HEK293 (cell line): ENCODE measurements at regions not wholly inside any gene's neighbourhood (a gene's known extent, or its start where the extent isn't known, plus 50 kb on each side); places are given as distances from the start of the nearest gene placed in this dataset.

Source experiments
- CTCF ChIA-PET: fragments of 350-600 bp; formaldehyde crosslinking; extraction: SDS; loops from one replicate; lab custom pipeline; 2021; ENCODE audit warnings: antibody characterized with exemption; lab: Yijun Ruan, JAX
- POLR2A ChIA-PET: fragments of 300-600 bp; formaldehyde crosslinking; extraction: SDS; loops from one replicate; lab custom pipeline; 2020; ENCODE audit warnings: antibody characterized with exemption, inconsistent platforms; lab: Yijun Ruan, JAX
- H3K27ac ChIP-seq: fragments of 200-500 bp; sonication (Bioruptor generic); 2 replicates; pipeline ENCODE4 v1.5.1; 2014; ENCODE audit warnings: low read depth, low read length, control low read depth, inconsistent platforms; ENCODE audit errors: extremely low read depth
- H3K36me3 ChIP-seq, 2 experiments: fragments of 200-500 bp in 1 of 2; sonication (Bioruptor generic) in 1 of 2; 1 replicate in 1 of 2; 2 replicates in 1 of 2; pipeline ENCODE4 v1.5.1; 2014 to 2017; ENCODE audit warnings: inconsistent platforms in 2 of 2, low read length in 2 of 2; ENCODE audit not compliant: control insufficient read depth in 2 of 2, insufficient read depth in 1 of 2
- H3K4me1 ChIP-seq: fragments of 200-500 bp; sonication (Bioruptor generic); 2 replicates; pipeline ENCODE4 v1.5.1; 2014; ENCODE audit warnings: mild to moderate bottlenecking, low read length, inconsistent platforms; ENCODE audit not compliant: control insufficient read depth, insufficient read depth
- H3K4me3 ChIP-seq: 2 replicates; pipeline ENCODE4 v1.5.1; 2011; ENCODE audit warnings: low read depth, mild to moderate bottlenecking, control low read depth, low read length, moderate library complexity
- H3K9me3 ChIP-seq: fragments of 200-500 bp; sonication (Bioruptor generic); 2 replicates; pipeline ENCODE4 v1.5.1; 2014; ENCODE audit warnings: low read depth, low read length, inconsistent platforms; ENCODE audit not compliant: control insufficient read depth, insufficient read depth
- AEBP2 ChIP-seq: fragments of 450-650 bp; formaldehyde crosslinking; IDR thresholded peaks from 2 replicates; pipeline ENCODE4 v1.5.1; 2016; ENCODE audit warnings: missing biosample characterization, missing genetic modification characterization, borderline replicate concordance
- GLI2 ChIP-seq: fragments of 450-650 bp; formaldehyde crosslinking; IDR thresholded peaks from 2 replicates; pipeline ENCODE4; 2017; ENCODE audit warnings: missing biosample characterization, missing genetic modification characterization, low read depth, borderline replicate concordance
- HOXA7 ChIP-seq: sonication (generic); formaldehyde crosslinking; IDR thresholded peaks from 2 replicates; pipeline ENCODE4 v1.8.1; 2022; ENCODE audit warnings: missing genetic modification reagents, borderline replicate concordance
- MZF1 ChIP-seq: fragments of 450-650 bp; formaldehyde crosslinking; IDR thresholded peaks from 2 replicates; pipeline ENCODE4 v1.5.1; 2017; ENCODE audit warnings: missing biosample characterization, missing genetic modification characterization, borderline replicate concordance
- SCRT2 ChIP-seq: fragments of 450-650 bp; formaldehyde crosslinking; IDR thresholded peaks from 2 replicates; pipeline ENCODE4 v1.5.1; 2016; ENCODE audit warnings: missing biosample characterization, missing genetic modification characterization
- ZBTB17 ChIP-seq: fragments of 450-650 bp; formaldehyde crosslinking; IDR thresholded peaks from 2 replicates; pipeline ENCODE4 v1.5.1; 2016; ENCODE audit warnings: missing biosample characterization, missing genetic modification characterization
- ZFP3 ChIP-seq: fragments of 450-650 bp; formaldehyde crosslinking; IDR thresholded peaks from 2 replicates; pipeline ENCODE4 v1.5.1; 2016; ENCODE audit warnings: low read depth, missing biosample characterization, missing genetic modification characterization
- ZFP37 ChIP-seq: fragments of 450-650 bp; formaldehyde crosslinking; IDR thresholded peaks from 2 replicates; pipeline ENCODE4 v1.5.1; 2016; ENCODE audit warnings: missing biosample characterization, missing genetic modification characterization
- ZNF114 ChIP-seq: fragments of 450-650 bp; formaldehyde crosslinking; IDR thresholded peaks from 2 replicates; pipeline ENCODE4 v1.5.0; 2017; ENCODE audit warnings: missing biosample characterization, missing genetic modification characterization
- ZNF140 ChIP-seq: fragments of 450-650 bp; formaldehyde crosslinking; IDR thresholded peaks from 2 replicates; pipeline ENCODE4 v1.5.1; 2016; ENCODE audit warnings: missing biosample characterization, missing genetic modification characterization
- ZNF510 ChIP-seq: fragments of 450-650 bp; formaldehyde crosslinking; IDR thresholded peaks from 2 replicates; pipeline ENCODE4 v1.5.1; 2018; ENCODE audit warnings: mild to moderate bottlenecking, missing genetic modification characterization, missing biosample characterization; ENCODE audit not compliant: insufficient replicate concordance
- ZNF530 ChIP-seq: fragments of 450-650 bp; formaldehyde crosslinking; IDR thresholded peaks from 2 replicates; pipeline ENCODE4 v1.5.1; 2016; ENCODE audit warnings: low read depth, missing biosample characterization, missing genetic modification characterization
- ZNF660 ChIP-seq: fragments of 450-650 bp; IDR thresholded peaks from 2 replicates; pipeline ENCODE4 v1.5.1; 2018; ENCODE audit warnings: missing biosample characterization, mild to moderate bottlenecking, missing genetic modification characterization
- TF ChIP-seq, protein P1 (sequence below): fragments of 450-650 bp; formaldehyde crosslinking; IDR thresholded peaks from 2 replicates; pipeline ENCODE4 v1.5.1; 2016; ENCODE audit warnings: missing biosample characterization, missing genetic modification characterization, low read depth
- TF ChIP-seq, protein P2 (sequence below): fragments of 450-650 bp; formaldehyde crosslinking; IDR thresholded peaks from 2 replicates; pipeline ENCODE4 v1.5.1; 2016; ENCODE audit warnings: missing biosample characterization, missing genetic modification characterization
- TF ChIP-seq, protein P3 (sequence below): fragments of 450-650 bp; formaldehyde crosslinking; conservative IDR thresholded peaks from 2 replicates; pipeline ENCODE4 v1.5.1; 2016; ENCODE audit warnings: low read depth, missing biosample characterization, missing genetic modification characterization
- TF ChIP-seq, protein P4 (sequence below): fragments of 450-650 bp; formaldehyde crosslinking; IDR thresholded peaks from 2 replicates; pipeline ENCODE4 v1.5.1; 2016; ENCODE audit warnings: missing biosample characterization, missing genetic modification characterization
- TF ChIP-seq, protein P5 (sequence below): fragments of 450-650 bp; formaldehyde crosslinking; IDR thresholded peaks from 2 replicates; pipeline ENCODE4 v1.5.1; 2016; ENCODE audit warnings: missing biosample characterization, missing genetic modification characterization

- TF ChIP-seq, protein P1, sequence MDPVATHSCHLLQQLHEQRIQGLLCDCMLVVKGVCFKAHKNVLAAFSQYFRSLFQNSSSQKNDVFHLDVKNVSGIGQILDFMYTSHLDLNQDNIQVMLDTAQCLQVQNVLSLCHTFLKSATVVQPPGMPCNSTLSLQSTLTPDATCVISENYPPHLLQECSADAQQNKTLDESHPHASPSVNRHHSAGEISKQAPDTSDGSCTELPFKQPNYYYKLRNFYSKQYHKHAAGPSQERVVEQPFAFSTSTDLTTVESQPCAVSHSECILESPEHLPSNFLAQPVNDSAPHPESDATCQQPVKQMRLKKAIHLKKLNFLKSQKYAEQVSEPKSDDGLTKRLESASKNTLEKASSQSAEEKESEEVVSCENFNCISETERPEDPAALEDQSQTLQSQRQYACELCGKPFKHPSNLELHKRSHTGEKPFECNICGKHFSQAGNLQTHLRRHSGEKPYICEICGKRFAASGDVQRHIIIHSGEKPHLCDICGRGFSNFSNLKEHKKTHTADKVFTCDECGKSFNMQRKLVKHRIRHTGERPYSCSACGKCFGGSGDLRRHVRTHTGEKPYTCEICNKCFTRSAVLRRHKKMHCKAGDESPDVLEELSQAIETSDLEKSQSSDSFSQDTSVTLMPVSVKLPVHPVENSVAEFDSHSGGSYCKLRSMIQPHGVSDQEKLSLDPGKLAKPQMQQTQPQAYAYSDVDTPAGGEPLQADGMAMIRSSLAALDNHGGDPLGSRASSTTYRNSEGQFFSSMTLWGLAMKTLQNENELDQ = no peak
- TF ChIP-seq, protein P2, sequence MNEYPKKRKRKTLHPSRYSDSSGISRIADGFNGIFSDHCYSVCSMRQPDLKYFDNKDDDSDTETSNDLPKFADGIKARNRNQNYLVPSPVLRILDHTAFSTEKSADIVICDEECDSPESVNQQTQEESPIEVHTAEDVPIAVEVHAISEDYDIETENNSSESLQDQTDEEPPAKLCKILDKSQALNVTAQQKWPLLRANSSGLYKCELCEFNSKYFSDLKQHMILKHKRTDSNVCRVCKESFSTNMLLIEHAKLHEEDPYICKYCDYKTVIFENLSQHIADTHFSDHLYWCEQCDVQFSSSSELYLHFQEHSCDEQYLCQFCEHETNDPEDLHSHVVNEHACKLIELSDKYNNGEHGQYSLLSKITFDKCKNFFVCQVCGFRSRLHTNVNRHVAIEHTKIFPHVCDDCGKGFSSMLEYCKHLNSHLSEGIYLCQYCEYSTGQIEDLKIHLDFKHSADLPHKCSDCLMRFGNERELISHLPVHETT (tag by site-specific recombination) = no peak
Measured at GRCh38 chr1:195606483-195606882, 1001.8 kb downstream of the KCNT2 start (continued).

DNA sequence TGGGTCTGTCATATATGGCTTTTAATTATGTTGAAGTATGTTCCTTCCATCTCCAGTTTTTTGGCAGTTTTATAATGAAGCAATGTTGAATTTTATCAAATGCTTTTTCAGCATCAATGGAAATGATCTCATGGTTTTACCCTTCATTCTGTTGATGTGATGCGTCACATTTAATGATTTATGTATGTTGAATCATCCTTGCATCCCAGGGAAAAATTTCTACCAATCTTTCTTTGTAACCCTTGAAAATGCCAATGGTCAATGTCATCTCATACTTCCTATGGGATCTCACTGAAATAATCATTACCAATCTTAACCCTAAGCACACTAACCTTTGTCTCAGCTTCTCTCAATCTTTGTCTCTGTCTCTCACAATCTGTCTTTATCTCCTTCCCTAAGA lies 1004.0 kb downstream of the KCNT2 start:
- Histone ChIP-seq H3K27ac (no peak overlapping the region), H3K9me3 (no peaks in the 10 kb centered on the region)
- POLR2A ChIA-PET = no interaction called here
- TF ChIP-seq ZNF140 = no peak
- TF ChIP-seq ZNF114 (tag by site-specific recombination) = no peak
- no peak for TF ChIP-seq AEBP2
- no peak for TF ChIP-seq ZFP3
- TF ChIP-seq ZNF660 (tag by site-specific recombination) = no peak
- TF ChIP-seq MZF1 (tag by site-specific recombination) = no peak
- TF ChIP-seq, protein P3, sequence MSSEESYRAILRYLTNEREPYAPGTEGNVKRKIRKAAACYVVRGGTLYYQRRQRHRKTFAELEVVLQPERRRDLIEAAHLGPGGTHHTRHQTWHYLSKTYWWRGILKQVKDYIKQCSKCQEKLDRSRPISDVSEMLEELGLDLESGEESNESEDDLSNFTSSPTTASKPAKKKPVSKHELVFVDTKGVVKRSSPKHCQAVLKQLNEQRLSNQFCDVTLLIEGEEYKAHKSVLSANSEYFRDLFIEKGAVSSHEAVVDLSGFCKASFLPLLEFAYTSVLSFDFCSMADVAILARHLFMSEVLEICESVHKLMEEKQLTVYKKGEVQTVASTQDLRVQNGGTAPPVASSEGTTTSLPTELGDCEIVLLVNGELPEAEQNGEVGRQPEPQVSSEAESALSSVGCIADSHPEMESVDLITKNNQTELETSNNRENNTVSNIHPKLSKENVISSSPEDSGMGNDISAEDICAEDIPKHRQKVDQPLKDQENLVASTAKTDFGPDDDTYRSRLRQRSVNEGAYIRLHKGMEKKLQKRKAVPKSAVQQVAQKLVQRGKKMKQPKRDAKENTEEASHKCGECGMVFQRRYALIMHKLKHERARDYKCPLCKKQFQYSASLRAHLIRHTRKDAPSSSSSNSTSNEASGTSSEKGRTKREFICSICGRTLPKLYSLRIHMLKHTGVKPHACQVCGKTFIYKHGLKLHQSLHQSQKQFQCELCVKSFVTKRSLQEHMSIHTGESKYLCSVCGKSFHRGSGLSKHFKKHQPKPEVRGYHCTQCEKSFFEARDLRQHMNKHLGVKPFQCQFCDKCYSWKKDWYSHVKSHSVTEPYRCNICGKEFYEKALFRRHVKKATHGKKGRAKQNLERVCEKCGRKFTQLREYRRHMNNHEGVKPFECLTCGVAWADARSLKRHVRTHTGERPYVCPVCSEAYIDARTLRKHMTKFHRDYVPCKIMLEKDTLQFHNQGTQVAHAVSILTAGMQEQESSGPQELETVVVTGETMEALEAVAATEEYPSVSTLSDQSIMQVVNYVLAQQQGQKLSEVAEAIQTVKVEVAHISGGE (tag by site-specific recombination) = no peak
- TF ChIP-seq HOXA7 (CRISPR knock-in tag) = no peak
- no peak for TF ChIP-seq SCRT2
- TF ChIP-seq, all 188 proteins: peak for 0
- H3K4me3 ChIP-seq = no peak overlapping the region
- H3K36me3 ChIP-seq = no peaks in the 10 kb centered on the region
- H3K4me1 ChIP-seq = no peaks in the 10 kb centered on the region
- CTCF ChIA-PET = no interaction called here

DNA sequence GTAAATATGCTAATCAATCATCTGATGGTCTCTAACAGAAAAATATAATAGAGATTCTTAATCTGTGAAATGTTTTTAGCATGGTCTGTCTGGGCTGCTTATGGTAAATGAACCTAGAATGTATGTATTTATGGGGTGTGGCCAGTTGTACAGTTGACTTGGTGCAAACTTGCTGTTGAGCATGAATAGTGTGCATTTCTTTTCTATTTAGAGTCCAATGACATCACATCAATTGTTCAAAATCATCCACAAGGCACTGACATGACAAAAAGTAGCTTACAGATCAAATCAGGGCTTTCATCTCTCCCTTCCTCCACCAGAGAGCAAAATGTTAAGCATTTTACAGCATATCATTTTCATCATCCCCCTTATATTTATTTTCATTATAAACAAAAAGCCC lies 1010.3 kb downstream of the KCNT2 start:
- H3K4me1 ChIP-seq = no peaks in the 10 kb centered on the region
- no peak overlapping the region for H3K4me3 ChIP-seq
- ChIA-PET CTCF (no interaction called here), POLR2A (no interaction called here)
- H3K36me3 ChIP-seq = no peaks in the 10 kb centered on the region
- TF ChIP-seq, protein P4, sequence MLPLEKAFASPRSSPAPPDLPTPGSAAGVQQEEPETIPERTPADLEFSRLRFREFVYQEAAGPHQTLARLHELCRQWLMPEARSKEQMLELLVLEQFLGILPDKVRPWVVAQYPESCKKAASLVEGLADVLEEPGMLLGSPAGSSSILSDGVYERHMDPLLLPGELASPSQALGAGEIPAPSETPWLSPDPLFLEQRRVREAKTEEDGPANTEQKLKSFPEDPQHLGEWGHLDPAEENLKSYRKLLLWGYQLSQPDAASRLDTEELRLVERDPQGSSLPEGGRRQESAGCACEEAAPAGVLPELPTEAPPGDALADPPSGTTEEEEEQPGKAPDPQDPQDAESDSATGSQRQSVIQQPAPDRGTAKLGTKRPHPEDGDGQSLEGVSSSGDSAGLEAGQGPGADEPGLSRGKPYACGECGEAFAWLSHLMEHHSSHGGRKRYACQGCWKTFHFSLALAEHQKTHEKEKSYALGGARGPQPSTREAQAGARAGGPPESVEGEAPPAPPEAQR (tag by site-specific recombination) = no peak
- TF ChIP-seq ZFP37 (tag by site-specific recombination) (no peak), ZBTB17 (tag by site-specific recombination) (no peak), ZNF530 (tag by site-specific recombination) (no peak), ZNF510 (tag by site-specific recombination) (no peak), GLI2 (tag by site-specific recombination) (no peak)
- TF ChIP-seq, protein P5, sequence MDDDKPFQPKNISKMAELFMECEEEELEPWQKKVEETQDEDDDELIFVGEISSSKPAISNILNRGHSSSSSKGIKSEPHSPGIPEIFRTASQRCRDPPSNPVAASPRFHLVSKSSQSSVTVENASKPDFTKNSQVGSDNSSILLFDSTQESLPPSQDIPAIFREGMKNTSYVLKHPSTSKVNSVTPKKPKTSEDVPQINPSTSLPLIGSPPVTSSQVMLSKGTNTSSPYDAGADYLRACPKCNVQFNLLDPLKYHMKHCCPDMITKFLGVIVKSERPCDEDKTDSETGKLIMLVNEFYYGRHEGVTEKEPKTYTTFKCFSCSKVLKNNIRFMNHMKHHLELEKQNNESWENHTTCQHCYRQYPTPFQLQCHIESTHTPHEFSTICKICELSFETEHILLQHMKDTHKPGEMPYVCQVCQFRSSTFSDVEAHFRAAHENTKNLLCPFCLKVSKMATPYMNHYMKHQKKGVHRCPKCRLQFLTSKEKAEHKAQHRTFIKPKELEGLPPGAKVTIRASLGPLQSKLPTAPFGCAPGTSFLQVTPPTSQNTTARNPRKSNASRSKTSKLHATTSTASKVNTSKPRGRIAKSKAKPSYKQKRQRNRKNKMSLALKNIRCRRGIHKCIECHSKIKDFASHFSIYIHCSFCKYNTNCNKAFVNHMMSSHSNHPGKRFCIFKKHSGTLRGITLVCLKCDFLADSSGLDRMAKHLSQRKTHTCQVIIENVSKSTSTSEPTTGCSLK = no peak
- H3K9me3 ChIP-seq = no peaks in the 10 kb centered on the region
- H3K27ac ChIP-seq = no peak overlapping the region
